Endothelial cell of umbilical vein (primary cell): ENCODE measurements at regions not wholly inside any gene's neighbourhood (a gene's known extent, or its start where the extent isn't known, plus 50 kb on each side); places are given as distances from the start of the nearest gene placed in this dataset.
"Not testable (repeated sequence)": the region's sequence is repeated elsewhere in the genome, so short reads cannot be mapped to it uniquely, and the experiment has no call there.

Experiments used
- BruUV-seq: library from RNA; stranded (reverse); fragments of 400-500 nt; replicated peaks from 2 replicates; lab custom pipeline; 2021; lab: Mats Ljungman, UMichigan
- CTCF ChIA-PET: fragments of 300-600, 350-600 bp; sonication (Branson Sonifier 250); formaldehyde crosslinking; loops from one replicate; lab custom pipeline; 2021; ENCODE audit warnings: antibody characterized with exemption, inconsistent platforms; lab: Charles Lee
- POLR2A ChIA-PET: fragments of 300-600, 350-600 bp; sonication (Branson Sonifier 250); formaldehyde crosslinking; loops from one replicate; lab custom pipeline; 2021; ENCODE audit warnings: antibody characterized with exemption, inconsistent platforms; lab: Charles Lee
- DNase-seq: peaks from one replicate; pipeline ENCODE4 v3.0.0-alpha.2; 2011; ENCODE audit warnings: low read depth, low spot score
- FAIRE-seq: peaks from 2 replicates; lab custom pipeline; 2011; peaks lifted over from hg19 to GRCh38; lab: Jason Lieb, UNC
- H2AFZ ChIP-seq: 2 replicates; pipeline ENCODE4 v1.6.0; 2012; ENCODE audit warnings: low read depth, low read length, control low read depth, inconsistent platforms
- H3K27ac ChIP-seq: 2 replicates; pipeline ENCODE4 v1.5.1; 2011; ENCODE audit warnings: low read depth, mild to moderate bottlenecking, control low read depth, low read length, moderate library complexity; ENCODE audit not compliant: insufficient read depth
- H3K27me3 ChIP-seq, 2 experiments: 2 replicates each; pipeline versions ENCODE4 v1.6.0 to v1.6.1; 2011; ENCODE audit warnings: low read length in 2 of 2, mixed read lengths in 1 of 2; ENCODE audit not compliant: control insufficient read depth in 2 of 2, insufficient read depth in 2 of 2
- H3K36me3 ChIP-seq, 2 experiments: 2 replicates in 1 of 2; 3 replicates in 1 of 2; pipeline ENCODE4 v1.5.1; 2011; ENCODE audit warnings: low read length in 2 of 2, mild to moderate bottlenecking in 1 of 2, moderate library complexity in 1 of 2; ENCODE audit not compliant: control insufficient read depth in 2 of 2, insufficient read depth in 2 of 2; ENCODE audit errors: extremely low read depth in 1 of 2
- H3K4me1 ChIP-seq: 3 replicates; pipeline ENCODE4 v1.5.1; 2011; ENCODE audit warnings: mild to moderate bottlenecking, low read length; ENCODE audit not compliant: control insufficient read depth, insufficient read depth; ENCODE audit errors: extremely low read depth
- H3K4me2 ChIP-seq: 2 replicates; pipeline ENCODE4 v1.6.1; 2011; ENCODE audit warnings: low read length, control low read depth, mixed read lengths; ENCODE audit not compliant: insufficient read depth
- H3K4me3 ChIP-seq, 3 experiments: fragments of 200-600 bp in 1 of 3; sonication (generic), shearing (Covaris generic) in 1 of 3; replicated peaks in 1 of 3; 2 replicates each; pipeline ENCODE4 v1.5.1; 2011 to 2016; ENCODE audit warnings: control low read depth in 3 of 3, low read length in 3 of 3, mild to moderate bottlenecking in 2 of 3, inconsistent platforms in 1 of 3, low read depth in 1 of 3, moderate library complexity in 1 of 3; ENCODE audit not compliant: insufficient read depth in 1 of 3
- H3K79me2 ChIP-seq: 2 replicates; pipeline ENCODE4 v1.6.0; 2012; ENCODE audit warnings: low read length, inconsistent platforms; ENCODE audit not compliant: control insufficient read depth, insufficient read depth
- H3K9ac ChIP-seq: replicated peaks from 2 replicates; pipeline ENCODE3; 2011; ENCODE audit warnings: low read length, control low read depth; ENCODE audit not compliant: insufficient read depth; ENCODE audit errors: extremely low read depth
- H3K9me1 ChIP-seq: replicated peaks from 3 replicates; pipeline ENCODE4 v1.6.0; 2011; ENCODE audit warnings: mild to moderate bottlenecking, low read length; ENCODE audit not compliant: control insufficient read depth, insufficient read depth; ENCODE audit errors: extremely low read depth
- H3K9me3 ChIP-seq: replicated peaks from 2 replicates; pipeline ENCODE4 v1.5.1; 2012; ENCODE audit warnings: low read length, inconsistent platforms; ENCODE audit not compliant: control insufficient read depth, insufficient read depth
- H4K20me1 ChIP-seq: replicated peaks from 2 replicates; pipeline ENCODE3; 2011; ENCODE audit warnings: mild to moderate bottlenecking, low read length; ENCODE audit not compliant: control insufficient read depth, insufficient read depth; ENCODE audit errors: extremely low read depth
- CTCF ChIP-seq, 2 donors: IDR thresholded peaks; 1 replicate in 1 of 2; 2 replicates in 1 of 2; pipeline ENCODE4 v1.5.1; 2011; ENCODE audit warnings: low read length in 2 of 2, mild to moderate bottlenecking in 2 of 2, moderate library complexity in 2 of 2, control low read depth in 1 of 2, inconsistent platforms in 1 of 2, low read depth in 1 of 2; ENCODE audit not compliant: insufficient read depth in 1 of 2; ENCODE audit errors: extremely low read depth in 1 of 2
- EZH2 ChIP-seq: IDR thresholded peaks from 2 replicates; pipeline ENCODE4 v1.6.1; 2012; ENCODE audit warnings: borderline replicate concordance, low read depth, mild to moderate bottlenecking, moderate library complexity, low read length, inconsistent platforms; ENCODE audit not compliant: severe bottlenecking
- FOS ChIP-seq: IDR thresholded peaks from 2 replicates; pipeline ENCODE4 v1.6.1; 2011; ENCODE audit warnings: mild to moderate bottlenecking, low read length, moderate library complexity, borderline replicate concordance; ENCODE audit not compliant: insufficient read depth
- GATA2 ChIP-seq: IDR thresholded peaks from 2 replicates; pipeline ENCODE4 v1.7.0; 2011; ENCODE audit warnings: low read depth, mild to moderate bottlenecking, moderate library complexity, mixed read lengths, low read length; ENCODE audit not compliant: insufficient read length, insufficient read depth
- JUN ChIP-seq: IDR thresholded peaks from 2 replicates; pipeline ENCODE4 v1.6.1; 2011; ENCODE audit warnings: borderline replicate concordance, low read depth; ENCODE audit not compliant: insufficient read length, insufficient read depth
- MAX ChIP-seq: IDR thresholded peaks from 2 replicates; pipeline ENCODE4 v1.6.1; 2011; ENCODE audit not compliant: insufficient read depth, insufficient read length
- MYC ChIP-seq: IDR thresholded peaks from one replicate; pipeline ENCODE4 v1.6.1; 2011; ENCODE audit warnings: mild to moderate bottlenecking, low read depth, low read length
- POLR2A ChIP-seq: IDR thresholded peaks from 2 replicates; pipeline ENCODE4 v1.6.1; 2012; ENCODE audit warnings: low read depth, mild to moderate bottlenecking, control low read depth, low read length
- POLR2AphosphoS5 ChIP-seq: IDR thresholded peaks from 2 replicates; pipeline ENCODE4 v1.6.1; 2012; ENCODE audit warnings: low read depth, mild to moderate bottlenecking, control low read depth, low read length, moderate library complexity; ENCODE audit not compliant: insufficient read depth
- dilution Hi-C: fragments of 300-500 bp; cut with MboI; formaldehyde crosslinking; loops from one replicate; pipeline ENCODE4 v1.15.0; 2019; ENCODE audit warnings: low sequenced_read_pairs; ENCODE audit not compliant: extremely low pct_ligation_motif_present
- intact Hi-C: fragments of 100-400 bp; cut with micrococcal nuclease; formaldehyde crosslinking; loops from one replicate; pipeline ENCODE4 v1.10.0; 2022

GRCh38 chr16:85229869-85230462 is 117.7 kb upstream of the CIBAR2 start:
- Histone ChIP-seq H3K9me1 (no peaks in the 10 kb centered on the region), H2AFZ (no peak overlapping the region), H3K27me3 (no peaks in the 10 kb centered on the region), H3K9ac (no peak overlapping the region), H3K36me3 (no peaks in the 10 kb centered on the region), H3K4me2 (no peak overlapping the region), H3K27ac (no peak overlapping the region), H3K79me2 (no peaks in the 10 kb centered on the region), H3K4me1 (peaks cover 3% of the 10 kb centered on the region), H3K9me3 (no peaks in the 10 kb centered on the region), H3K4me3 (no peak overlapping the region), H4K20me1 (no peaks in the 10 kb centered on the region)
- CTCF ChIA-PET = interaction anchor here (0.9 to 1.0 kb wide), 2 partner anchors 15 to 18 kb away, joined by 3 read pairs; no protein-coding TSS in a partner anchor
- intact Hi-C loops (no loop called here), dilution Hi-C loops (no loop called here)
- BruUV-seq = no TSS peak
- no peak for DNase-seq
- TF ChIP-seq MAX (no peak), POLR2AphosphoS5 (no peak), JUN (no peak), FOS (no peak), CTCF (IDR thresholded peaks at IDR 0.05; ENCODE audit: extremely low read depth in 1 of 2, insufficient read depth in 1 of 2, low read depth in 1 of 2, low read length in 2 of 2) (no peak), POLR2A (no peak), EZH2 (no peak), GATA2 (no peak), MYC (no peak)
- POLR2A ChIA-PET = no interaction called here
- FAIRE-seq = no peak

GRCh38 chr16:85230764-85231383 is 118.6 kb upstream of the CIBAR2 start:
- BruUV-seq, H3K9me3 ChIP-seq, H3K27ac ChIP-seq, POLR2A ChIA-PET, H3K4me2 ChIP-seq, H3K36me3 ChIP-seq, H3K4me1 ChIP-seq, H3K27me3 ChIP-seq, H3K79me2 ChIP-seq, H3K9ac ChIP-seq, intact Hi-C loops, DNase-seq, FAIRE-seq, H3K4me3 ChIP-seq, H2AFZ ChIP-seq, dilution Hi-C loops, H3K9me1 ChIP-seq, H4K20me1 ChIP-seq: not testable (repeated sequence)
- CTCF ChIA-PET = interaction anchor here (1.6 kb wide), 1 partner anchor 14 kb away, joined by 6 read pairs; no protein-coding TSS in a partner anchor
